ENCODE measurements at regions not wholly inside any gene's neighbourhood (a gene's known extent, or its start where the extent isn't known, plus 50 kb on each side); places are given as distances from the start of the nearest gene placed in this dataset.

GRCh38 chr2:18153741-18154140 is 275.3 kb downstream of the KCNS3 start:
- H3K9me3 ChIP-seq (ENCODE audit: control insufficient read depth in 4 of 4, low read length in 3 of 4): no peaks in the 10 kb centered on the region
- H3K4me1 ChIP-seq (ENCODE audit: control insufficient read depth in 4 of 4, insufficient read depth in 4 of 4, low read length in 3 of 4): no peaks in the 10 kb centered on the region
- peaks cover 0 to 4% (median 0%) of the 10 kb centered on the region in 4 donors for H3K27me3 ChIP-seq (ENCODE audit: control insufficient read depth in 4 of 4, insufficient read depth in 4 of 4, low read length in 3 of 4)
- H3K9ac ChIP-seq (ENCODE audit: low read depth in 1 of 2, low read length in 2 of 2): no peak overlapping the region
- WGBS: 75% methylated on average over 1 of the region's 1 CpG
- H3K27ac ChIP-seq (ENCODE audit: low read depth in 1 of 2, low read length in 2 of 2): no peak overlapping the region
- no peaks in the 10 kb centered on the region for H3K36me3 ChIP-seq (ENCODE audit: control insufficient read depth in 4 of 4, insufficient read depth in 3 of 4, low read depth in 1 of 4, low read length in 3 of 4)
- TF ChIP-seq EGR1 (IDR thresholded peaks at IDR 0.05; ENCODE audit: low read depth in 2 of 2): no peak
- no peak for TF ChIP-seq JUND (IDR thresholded peaks at IDR 0.05)
- TF ChIP-seq GABPA (IDR thresholded peaks at IDR 0.05 in 1 of 2, conservative IDR thresholded peaks at IDR 0.05 in 1 of 2): no peak
- no peak for TF ChIP-seq YY1 (IDR thresholded peaks at IDR 0.05)
- TF ChIP-seq ATF3 (IDR thresholded peaks at IDR 0.05): no peak
- no peak for TF ChIP-seq FOXA2 (IDR thresholded peaks at IDR 0.05)
- no peak for TF ChIP-seq TAF1 (conservative IDR thresholded peaks at IDR 0.05)
- TF ChIP-seq RAD21 (IDR thresholded peaks at IDR 0.05): no peak
- TF ChIP-seq SP1 (IDR thresholded peaks at IDR 0.05): no peak
- no peak for TF ChIP-seq REST (IDR thresholded peaks at IDR 0.05)
- no peak for TF ChIP-seq RXRA (IDR thresholded peaks at IDR 0.05)
- TF ChIP-seq ZBTB33 (IDR thresholded peaks at IDR 0.05): no peak
- no peak for TF ChIP-seq HNF4G (IDR thresholded peaks at IDR 0.05)
- no peak for DNase-seq (ENCODE audit: low spot score)
- no peak overlapping the region for H3K4me3 ChIP-seq (ENCODE audit: low read depth in 1 of 3, low read length in 3 of 3)

GRCh38 chr2:18151237-18151636 is 272.8 kb downstream of the KCNS3 start:
- no peaks in the 10 kb centered on the region for H3K9me3 ChIP-seq (ENCODE audit: control insufficient read depth in 4 of 4, low read length in 3 of 4)
- H3K36me3 ChIP-seq (ENCODE audit: control insufficient read depth in 4 of 4, insufficient read depth in 3 of 4, low read depth in 1 of 4, low read length in 3 of 4): no peaks in the 10 kb centered on the region
- TF ChIP-seq MAX (IDR thresholded peaks at IDR 0.05) (no peak), ATF3 (IDR thresholded peaks at IDR 0.05) (no peak), NR2F2 (IDR thresholded peaks at IDR 0.05) (no peak), ZBTB33 (IDR thresholded peaks at IDR 0.05) (no peak)
- H3K4me3 ChIP-seq (ENCODE audit: low read depth in 1 of 3, low read length in 3 of 3): no peak overlapping the region
- WGBS: 81% methylated on average over 4 of the region's 4 CpGs
- DNase-seq (ENCODE audit: low spot score): no peak
- H3K4me1 ChIP-seq (ENCODE audit: control insufficient read depth in 4 of 4, insufficient read depth in 4 of 4, low read length in 3 of 4): no peaks in the 10 kb centered on the region
- H3K9ac ChIP-seq (ENCODE audit: low read depth in 1 of 2, low read length in 2 of 2): no peak overlapping the region
- no peak overlapping the region for H3K27ac ChIP-seq (ENCODE audit: low read depth in 1 of 2, low read length in 2 of 2)
- H3K27me3 ChIP-seq (ENCODE audit: control insufficient read depth in 4 of 4, insufficient read depth in 4 of 4, low read length in 3 of 4): peaks cover 0 to 4% (median 1%) of the 10 kb centered on the region in 4 donors

Measured in liver (tissue), 7 donors.